Thymus (tissue), 11 donors: ENCODE measurements at regions not wholly inside any gene's neighbourhood (a gene's known extent, or its start where the extent isn't known, plus 50 kb on each side); places are given as distances from the start of the nearest gene placed in this dataset.

ENCODE experiments used
- DNase-seq, 9 donors: peaks; one replicate each; pipeline ENCODE4 v3.0.0-alpha.2; 2013; ENCODE audit warnings: low spot score in 9 of 9, low read depth in 6 of 9, missing footprints in 1 of 9
- H3K27ac ChIP-seq, 2 donors: one replicate each; pipeline ENCODE4 v1.5.1; 2013; ENCODE audit warnings: control low read depth in 1 of 2, low read depth in 1 of 2, low read length in 1 of 2, mild to moderate bottlenecking in 1 of 2, moderate library complexity in 1 of 2
- H3K27me3 ChIP-seq, 2 donors: one replicate each; pipeline ENCODE4 v1.5.1; 2013; ENCODE audit warnings: low read length in 1 of 2; ENCODE audit not compliant: control insufficient read depth in 2 of 2, insufficient read depth in 1 of 2
- H3K36me3 ChIP-seq, 2 donors: one replicate each; pipeline ENCODE4 v1.5.1; 2013; ENCODE audit warnings: low read length in 1 of 2, mild to moderate bottlenecking in 1 of 2, moderate library complexity in 1 of 2; ENCODE audit not compliant: control insufficient read depth in 2 of 2, insufficient read depth in 2 of 2
- H3K4me1 ChIP-seq, 2 donors: one replicate each; pipeline ENCODE4 v1.5.1; 2013; ENCODE audit warnings: low read length in 2 of 2; ENCODE audit not compliant: control insufficient read depth in 2 of 2, insufficient read depth in 2 of 2
- H3K4me3 ChIP-seq, 2 donors: one replicate each; pipeline ENCODE4 v1.5.1; 2013; ENCODE audit warnings: low read length in 2 of 2, control low read depth in 1 of 2, mild to moderate bottlenecking in 1 of 2
- H3K9me3 ChIP-seq, 2 donors: one replicate each; pipeline ENCODE4 v1.5.1; 2013; ENCODE audit warnings: low read length in 1 of 2, mild to moderate bottlenecking in 1 of 2; ENCODE audit not compliant: control insufficient read depth in 2 of 2, insufficient read depth in 1 of 2
- WGBS: extraction: QIAGEN DNeasy Blood & Tissue Kit; methylation state at CpG from one replicate; pipeline ENCODE4 v1.1.7; 2013; 5-methylcytosine and 5-hydroxymethylcytosine counted together
- donor health status: healthy.

DNA sequence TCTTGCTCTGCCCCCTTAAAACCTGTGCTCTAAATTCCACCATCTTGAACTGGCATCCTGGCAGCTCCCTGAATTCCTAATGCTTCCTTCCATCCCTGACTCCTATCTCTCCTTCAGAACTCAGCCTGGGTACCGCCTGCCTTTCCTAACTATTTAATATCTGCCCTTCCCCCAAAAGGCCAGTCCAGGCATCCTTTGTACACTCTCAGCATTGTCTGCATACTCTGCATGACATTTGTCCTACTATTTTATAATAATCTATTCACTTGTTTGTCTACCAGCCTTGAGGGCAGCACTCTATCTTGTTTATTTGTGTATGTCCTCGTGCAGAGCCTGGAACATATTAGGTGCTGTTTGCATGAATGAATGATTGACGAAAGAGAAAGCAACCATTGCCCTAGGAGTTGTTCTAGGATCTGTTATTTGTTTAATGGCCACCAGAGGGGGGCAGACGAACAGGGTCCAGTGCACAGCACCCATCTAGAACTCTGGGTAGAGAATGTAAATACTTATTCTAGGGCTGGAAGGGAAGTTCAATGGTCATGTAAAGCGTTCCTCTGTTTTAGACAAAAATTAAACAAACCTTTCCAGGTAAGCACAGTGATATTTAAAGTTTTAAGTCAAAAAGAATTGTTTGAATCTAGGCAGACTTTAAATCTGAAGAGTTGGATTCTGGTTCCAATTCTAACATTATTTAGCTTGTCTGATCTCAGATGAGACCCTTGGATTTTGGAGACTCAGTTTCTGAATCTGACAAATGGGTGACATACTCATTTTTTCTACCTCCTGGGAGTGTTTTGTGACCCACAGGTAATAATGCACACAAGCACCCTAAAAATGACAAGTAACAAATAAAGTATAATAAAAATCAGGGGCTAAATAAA is 125.8 kb upstream of the GALNT15 start:
- no peak overlapping the region for H3K27ac ChIP-seq
- H3K4me1 ChIP-seq, result no peaks in the 10 kb centered on the region
- no peaks in the 10 kb centered on the region for H3K9me3 ChIP-seq
- H3K27me3 ChIP-seq, result no peaks in the 10 kb centered on the region
- no peaks in the 10 kb centered on the region for H3K36me3 ChIP-seq
- peak in 8 of 9 donors; percentile 8 to 64 (median 35) for DNase-seq
- WGBS, result 29% methylated on average over 5 of the region's 5 CpGs
- no peak overlapping the region for H3K4me3 ChIP-seq

DNA sequence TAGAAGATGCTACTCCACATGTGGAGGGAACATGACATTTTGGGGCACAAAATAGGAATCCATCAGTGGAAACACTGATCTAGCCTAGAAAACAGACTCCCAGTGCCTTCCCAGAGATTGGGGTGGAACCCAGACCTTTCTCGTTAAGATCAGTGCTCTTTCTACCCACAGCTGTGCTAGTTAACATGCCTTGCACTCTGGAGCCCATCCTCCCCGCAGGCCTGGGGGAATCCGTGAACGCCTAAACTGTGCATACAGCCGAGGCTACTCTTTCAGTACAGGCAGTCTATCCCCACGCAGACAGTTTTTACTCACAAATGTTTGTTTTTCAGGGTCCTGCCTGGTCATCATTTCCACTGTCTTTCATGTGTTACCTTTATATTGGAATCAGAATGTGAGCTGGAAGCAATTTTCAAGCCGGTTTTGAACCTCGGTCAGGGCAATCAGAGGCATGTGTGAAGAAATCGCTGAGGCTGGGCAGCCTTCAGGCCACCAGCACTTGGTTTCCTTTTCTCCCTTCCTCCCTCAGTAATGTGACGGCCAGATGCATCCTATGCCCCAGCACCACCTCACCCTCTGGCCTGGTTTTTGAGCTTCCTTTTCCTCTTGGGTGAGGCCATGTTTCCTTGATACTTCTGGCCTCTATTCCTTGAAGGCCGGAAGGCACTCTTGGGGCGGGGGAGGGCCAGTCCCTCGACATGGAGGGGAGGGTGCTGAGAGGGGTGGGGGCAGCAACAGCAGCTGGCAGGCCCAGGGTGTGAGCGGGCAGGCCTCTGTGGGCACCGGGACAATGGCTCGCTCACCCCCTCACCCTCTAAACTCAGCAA is 123.6 kb upstream of the GALNT15 start:
- Histone ChIP-seq H3K27me3 (no peaks in the 10 kb centered on the region), H3K27ac (no peak overlapping the region), H3K9me3 (no peaks in the 10 kb centered on the region), H3K4me1 (no peaks in the 10 kb centered on the region), H3K4me3 (no peak overlapping the region), H3K36me3 (no peaks in the 10 kb centered on the region)
- no peak for DNase-seq
- WGBS, result 70% methylated on average over 16 of the region's 16 CpGs

GRCh38 chr3:16051691-16052090 is 122.8 kb upstream of the GALNT15 start:
- no peak overlapping the region for H3K4me3 ChIP-seq
- H3K27me3 ChIP-seq, result no peaks in the 10 kb centered on the region
- 96% methylated on average over 4 of the region's 4 CpGs for WGBS
- H3K27ac ChIP-seq, result no peak overlapping the region
- DNase-seq, result no peak
- no peaks in the 10 kb centered on the region for H3K4me1 ChIP-seq
- H3K36me3 ChIP-seq, result no peaks in the 10 kb centered on the region
- H3K9me3 ChIP-seq, result no peaks in the 10 kb centered on the region

GRCh38 chr3:16052964-16053363 is 121.5 kb upstream of the GALNT15 start:
- no peaks in the 10 kb centered on the region for H3K27me3 ChIP-seq
- no peak overlapping the region for H3K4me3 ChIP-seq
- no peak overlapping the region for H3K27ac ChIP-seq
- no peaks in the 10 kb centered on the region for H3K4me1 ChIP-seq
- no peaks in the 10 kb centered on the region for H3K9me3 ChIP-seq
- no peaks in the 10 kb centered on the region for H3K36me3 ChIP-seq
- no peak for DNase-seq

GRCh38 chr3:16053794-16054193 is 120.7 kb upstream of the GALNT15 start:
- no peaks in the 10 kb centered on the region for H3K9me3 ChIP-seq
- H3K27ac ChIP-seq, result no peak overlapping the region
- no peaks in the 10 kb centered on the region for H3K36me3 ChIP-seq
- no peak overlapping the region for H3K4me3 ChIP-seq
- no peak for DNase-seq
- no peaks in the 10 kb centered on the region for H3K4me1 ChIP-seq
- no peaks in the 10 kb centered on the region for H3K27me3 ChIP-seq

GRCh38 chr3:16055606-16056211 is 118.8 kb upstream of the GALNT15 start:
- DNase-seq, result peak in 1 of 9 donors; percentile 19
- H3K27ac ChIP-seq, result peak overlapping the region; percentile 32 to 56
- H3K27me3 ChIP-seq, result no peaks in the 10 kb centered on the region
- no peak overlapping the region for H3K4me3 ChIP-seq
- H3K36me3 ChIP-seq, result no peaks in the 10 kb centered on the region
- no peaks in the 10 kb centered on the region for H3K9me3 ChIP-seq
- H3K4me1 ChIP-seq, result no peaks in the 10 kb centered on the region
- 79% methylated on average over 7 of the region's 7 CpGs for WGBS

DNA sequence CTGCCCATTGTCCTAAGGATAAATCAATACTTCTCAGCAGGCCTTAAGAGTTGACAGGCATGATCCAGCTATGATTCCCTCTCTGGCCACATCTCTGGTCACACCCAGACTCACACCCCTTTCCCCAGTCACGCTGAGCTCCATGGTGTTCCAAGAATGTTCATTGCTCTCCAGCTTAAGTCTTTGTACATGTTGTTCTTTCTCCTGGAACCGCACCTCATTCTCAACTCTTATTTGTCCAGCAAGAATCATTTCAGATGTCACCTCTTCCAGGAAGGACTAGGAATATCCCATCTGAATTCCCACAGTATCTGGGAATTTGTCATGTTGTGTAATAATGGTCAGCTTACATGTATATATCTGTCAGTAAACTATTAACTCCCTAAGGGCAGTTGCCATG is 118.3 kb upstream of the GALNT15 start:
- H3K36me3 ChIP-seq, result no peaks in the 10 kb centered on the region
- no peak overlapping the region for H3K4me3 ChIP-seq
- H3K27ac ChIP-seq, result peak overlapping the region; percentile 25 to 29
- no peaks in the 10 kb centered on the region for H3K9me3 ChIP-seq
- WGBS, result 93% methylated on average over 2 of the region's 2 CpGs
- H3K27me3 ChIP-seq, result no peaks in the 10 kb centered on the region
- no peak for DNase-seq
- H3K4me1 ChIP-seq, result no peaks in the 10 kb centered on the region

GRCh38 chr3:16058521-16058920 is 116.0 kb upstream of the GALNT15 start:
- no peaks in the 10 kb centered on the region for H3K27me3 ChIP-seq
- H3K9me3 ChIP-seq, result no peaks in the 10 kb centered on the region
- H3K27ac ChIP-seq, result no peak overlapping the region
- 93% methylated on average over 1 of the region's 1 CpG for WGBS
- H3K36me3 ChIP-seq, result no peaks in the 10 kb centered on the region
- H3K4me1 ChIP-seq, result no peaks in the 10 kb centered on the region
- DNase-seq, result no peak
- H3K4me3 ChIP-seq, result no peak overlapping the region

DNA sequence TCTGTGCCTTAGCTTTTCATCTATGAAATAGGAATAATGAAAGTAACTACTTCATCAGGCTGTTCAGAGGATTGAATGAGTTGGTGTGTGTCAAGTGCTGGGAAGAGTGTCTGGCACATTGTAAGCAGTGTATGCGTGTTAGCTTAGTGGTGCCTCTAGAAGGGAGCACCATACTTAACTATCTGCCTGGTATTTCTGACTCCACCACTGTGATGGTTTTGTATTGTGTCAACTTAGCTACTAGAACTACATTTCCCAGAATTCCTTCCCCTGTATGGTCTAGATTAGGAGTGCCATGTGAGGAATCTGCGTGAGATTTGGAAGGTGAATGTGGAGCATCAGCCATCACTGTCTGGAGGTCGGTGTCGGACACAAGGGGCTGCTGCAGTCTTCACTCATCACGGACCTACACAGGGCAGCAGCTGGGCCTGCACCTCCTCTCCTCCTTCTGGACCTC is 115.4 kb upstream of the GALNT15 start:
- H3K4me1 ChIP-seq, result no peaks in the 10 kb centered on the region
- H3K4me3 ChIP-seq, result no peak overlapping the region
- 97% methylated on average over 5 of the region's 5 CpGs for WGBS
- DNase-seq, result no peak
- H3K27ac ChIP-seq, result peak overlapping the region in 1 of 2 donors; percentile 37
- H3K9me3 ChIP-seq, result no peaks in the 10 kb centered on the region
- no peaks in the 10 kb centered on the region for H3K36me3 ChIP-seq
- no peaks in the 10 kb centered on the region for H3K27me3 ChIP-seq
